HEK293 (cell line): ENCODE measurements at regions not wholly inside any gene's neighbourhood (a gene's known extent, or its start where the extent isn't known, plus 50 kb on each side); places are given as distances from the start of the nearest gene placed in this dataset.

Experiments
- CTCF ChIA-PET: fragments of 350-600 bp; formaldehyde crosslinking; extraction: SDS; loops from one replicate; lab custom pipeline; 2021; ENCODE audit warnings: antibody characterized with exemption; lab: Yijun Ruan, JAX
- POLR2A ChIA-PET: fragments of 300-600 bp; formaldehyde crosslinking; extraction: SDS; loops from one replicate; lab custom pipeline; 2020; ENCODE audit warnings: antibody characterized with exemption, inconsistent platforms; lab: Yijun Ruan, JAX
- H3K27ac ChIP-seq: fragments of 200-500 bp; sonication (Bioruptor generic); 2 replicates; pipeline ENCODE4 v1.5.1; 2014; ENCODE audit warnings: low read depth, low read length, control low read depth, inconsistent platforms; ENCODE audit errors: extremely low read depth
- H3K36me3 ChIP-seq, 2 experiments: fragments of 200-500 bp in 1 of 2; sonication (Bioruptor generic) in 1 of 2; 1 replicate in 1 of 2; 2 replicates in 1 of 2; pipeline ENCODE4 v1.5.1; 2014 to 2017; ENCODE audit warnings: inconsistent platforms in 2 of 2, low read length in 2 of 2; ENCODE audit not compliant: control insufficient read depth in 2 of 2, insufficient read depth in 1 of 2
- H3K4me1 ChIP-seq: fragments of 200-500 bp; sonication (Bioruptor generic); 2 replicates; pipeline ENCODE4 v1.5.1; 2014; ENCODE audit warnings: mild to moderate bottlenecking, low read length, inconsistent platforms; ENCODE audit not compliant: control insufficient read depth, insufficient read depth
- H3K4me3 ChIP-seq: 2 replicates; pipeline ENCODE4 v1.5.1; 2011; ENCODE audit warnings: low read depth, mild to moderate bottlenecking, control low read depth, low read length, moderate library complexity
- H3K9me3 ChIP-seq: fragments of 200-500 bp; sonication (Bioruptor generic); 2 replicates; pipeline ENCODE4 v1.5.1; 2014; ENCODE audit warnings: low read depth, low read length, inconsistent platforms; ENCODE audit not compliant: control insufficient read depth, insufficient read depth
- BCL11B ChIP-seq: fragments of 450-650 bp; formaldehyde crosslinking; IDR thresholded peaks from 2 replicates; pipeline ENCODE4 v1.5.1; 2016; ENCODE audit warnings: low read depth, missing biosample characterization, missing genetic modification characterization
- KLF9 ChIP-seq: fragments of 450-650 bp; formaldehyde crosslinking; IDR thresholded peaks from 2 replicates; pipeline ENCODE4 v1.5.1; 2016; ENCODE audit warnings: missing biosample characterization, missing genetic modification characterization, low read depth
- SCRT1 ChIP-seq: fragments of 450-650 bp; formaldehyde crosslinking; IDR thresholded peaks from 2 replicates; pipeline ENCODE4 v1.5.1; 2016; ENCODE audit warnings: missing biosample characterization, missing genetic modification characterization, borderline replicate concordance
- SP7 ChIP-seq: fragments of 450-650 bp; formaldehyde crosslinking; IDR thresholded peaks from 2 replicates; pipeline ENCODE4 v1.5.1; 2016; ENCODE audit warnings: missing biosample characterization, missing genetic modification characterization
- ZBTB21 ChIP-seq: fragments of 450-650 bp; formaldehyde crosslinking; IDR thresholded peaks from 2 replicates; pipeline ENCODE4 v1.5.1; 2017; ENCODE audit warnings: missing biosample characterization, missing genetic modification characterization
- ZNF133 ChIP-seq: fragments of 450-650 bp; formaldehyde crosslinking; IDR thresholded peaks from 2 replicates; pipeline ENCODE4 v1.5.1; 2016; ENCODE audit warnings: missing biosample characterization, missing genetic modification characterization
- ZNF138 ChIP-seq: fragments of 450-650 bp; formaldehyde crosslinking; IDR thresholded peaks from 2 replicates; pipeline ENCODE4 v1.5.1; 2016; ENCODE audit warnings: missing biosample characterization, missing genetic modification characterization, borderline replicate concordance
- ZNF157 ChIP-seq: fragments of 450-650 bp; formaldehyde crosslinking; IDR thresholded peaks from 2 replicates; pipeline ENCODE4 v1.5.1; 2016; ENCODE audit warnings: missing biosample characterization, missing genetic modification characterization
- ZNF169 ChIP-seq: fragments of 450-650 bp; formaldehyde crosslinking; IDR thresholded peaks from 2 replicates; pipeline ENCODE4 v1.5.1; 2016; ENCODE audit warnings: missing biosample characterization, missing genetic modification characterization
- ZNF292 ChIP-seq: fragments of 450-650 bp; formaldehyde crosslinking; IDR thresholded peaks from 2 replicates; pipeline ENCODE4 v1.5.1; 2016; ENCODE audit warnings: low read depth, missing biosample characterization, missing genetic modification characterization, borderline replicate concordance
- ZNF37A ChIP-seq: fragments of 450-650 bp; IDR thresholded peaks from 2 replicates; pipeline ENCODE4 v1.5.1; 2018; ENCODE audit warnings: missing biosample characterization, missing genetic modification characterization
- ZNF514 ChIP-seq: fragments of 450-650 bp; formaldehyde crosslinking; IDR thresholded peaks from 2 replicates; pipeline ENCODE4 v1.5.1; 2016; ENCODE audit warnings: missing biosample characterization, missing genetic modification characterization
- ZNF571 ChIP-seq: fragments of 450-650 bp; formaldehyde crosslinking; IDR thresholded peaks from 2 replicates; pipeline ENCODE4 v1.5.0; 2017; ENCODE audit warnings: missing biosample characterization, missing genetic modification characterization
- ZNF596 ChIP-seq: fragments of 450-650 bp; IDR thresholded peaks from 2 replicates; pipeline ENCODE4 v1.5.0; 2018; ENCODE audit warnings: missing biosample characterization, mild to moderate bottlenecking, missing genetic modification characterization, moderate library complexity
- ZNF610 ChIP-seq: fragments of 450-650 bp; formaldehyde crosslinking; IDR thresholded peaks from 2 replicates; pipeline ENCODE4 v1.5.1; 2016; ENCODE audit warnings: missing biosample characterization, missing genetic modification characterization, borderline replicate concordance
- ZNF626 ChIP-seq: fragments of 450-650 bp; sonication (Bioruptor Pico); formaldehyde crosslinking; IDR thresholded peaks from 2 replicates; pipeline ENCODE4 v1.5.1; 2018; ENCODE audit warnings: missing biosample characterization, missing genetic modification characterization, inconsistent platforms
- ZNF777 ChIP-seq: fragments of 450-650 bp; formaldehyde crosslinking; IDR thresholded peaks from 2 replicates; pipeline ENCODE4 v1.5.1; 2017; ENCODE audit warnings: missing biosample characterization, missing genetic modification characterization, borderline replicate concordance
- TF ChIP-seq, protein P1 (sequence below): fragments of 450-650 bp; formaldehyde crosslinking; IDR thresholded peaks from 2 replicates; pipeline ENCODE4 v1.5.1; 2016; ENCODE audit warnings: missing biosample characterization, missing genetic modification characterization, borderline replicate concordance
- TF ChIP-seq, protein P2 (sequence below): fragments of 450-650 bp; formaldehyde crosslinking; IDR thresholded peaks from 2 replicates; pipeline ENCODE4 v1.5.1; 2016; ENCODE audit warnings: missing biosample characterization, missing genetic modification characterization
- TF ChIP-seq, protein P3 (sequence below): fragments of 450-650 bp; formaldehyde crosslinking; IDR thresholded peaks from 2 replicates; pipeline ENCODE4 v1.5.1; 2016; ENCODE audit warnings: missing biosample characterization, missing genetic modification characterization, borderline replicate concordance
- TF ChIP-seq, protein P4 (sequence below): fragments of 450-650 bp; formaldehyde crosslinking; IDR thresholded peaks from 2 replicates; pipeline ENCODE4 v1.5.1; 2016; ENCODE audit warnings: missing biosample characterization, missing genetic modification characterization
- TF ChIP-seq, protein P5 (sequence below): fragments of 450-650 bp; formaldehyde crosslinking; IDR thresholded peaks from 2 replicates; pipeline ENCODE4 v1.5.1; 2016; ENCODE audit warnings: missing biosample characterization, missing genetic modification characterization

DNA sequence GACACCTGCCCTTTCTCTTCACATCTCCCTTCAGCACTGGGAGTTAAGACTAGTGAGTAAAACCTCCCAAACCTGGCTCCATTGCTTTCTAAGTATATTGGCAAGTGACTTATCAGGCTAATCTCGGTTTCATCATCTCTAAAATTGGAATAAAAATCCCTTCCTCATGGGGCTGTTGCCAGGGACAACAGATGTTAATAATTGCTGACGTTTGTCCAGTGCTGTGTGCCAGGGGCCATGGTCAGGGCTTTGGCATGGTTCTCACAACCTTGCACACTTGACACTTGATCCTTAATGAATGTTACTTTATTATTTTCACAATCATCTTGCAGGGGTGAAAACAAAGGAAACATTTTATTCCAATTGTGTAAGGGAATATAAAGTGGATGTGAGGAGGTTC is 1262.0 kb upstream of the WWC1 start:
- Histone ChIP-seq H3K36me3 (no peaks in the 10 kb centered on the region), H3K4me1 (no peaks in the 10 kb centered on the region), H3K9me3 (no peaks in the 10 kb centered on the region), H3K4me3 (no peak overlapping the region), H3K27ac (no peak overlapping the region)
- TF ChIP-seq ZBTB21 (tag by site-specific recombination) (no peak), KLF9 (tag by site-specific recombination) (no peak)
- TF ChIP-seq, protein P1, sequence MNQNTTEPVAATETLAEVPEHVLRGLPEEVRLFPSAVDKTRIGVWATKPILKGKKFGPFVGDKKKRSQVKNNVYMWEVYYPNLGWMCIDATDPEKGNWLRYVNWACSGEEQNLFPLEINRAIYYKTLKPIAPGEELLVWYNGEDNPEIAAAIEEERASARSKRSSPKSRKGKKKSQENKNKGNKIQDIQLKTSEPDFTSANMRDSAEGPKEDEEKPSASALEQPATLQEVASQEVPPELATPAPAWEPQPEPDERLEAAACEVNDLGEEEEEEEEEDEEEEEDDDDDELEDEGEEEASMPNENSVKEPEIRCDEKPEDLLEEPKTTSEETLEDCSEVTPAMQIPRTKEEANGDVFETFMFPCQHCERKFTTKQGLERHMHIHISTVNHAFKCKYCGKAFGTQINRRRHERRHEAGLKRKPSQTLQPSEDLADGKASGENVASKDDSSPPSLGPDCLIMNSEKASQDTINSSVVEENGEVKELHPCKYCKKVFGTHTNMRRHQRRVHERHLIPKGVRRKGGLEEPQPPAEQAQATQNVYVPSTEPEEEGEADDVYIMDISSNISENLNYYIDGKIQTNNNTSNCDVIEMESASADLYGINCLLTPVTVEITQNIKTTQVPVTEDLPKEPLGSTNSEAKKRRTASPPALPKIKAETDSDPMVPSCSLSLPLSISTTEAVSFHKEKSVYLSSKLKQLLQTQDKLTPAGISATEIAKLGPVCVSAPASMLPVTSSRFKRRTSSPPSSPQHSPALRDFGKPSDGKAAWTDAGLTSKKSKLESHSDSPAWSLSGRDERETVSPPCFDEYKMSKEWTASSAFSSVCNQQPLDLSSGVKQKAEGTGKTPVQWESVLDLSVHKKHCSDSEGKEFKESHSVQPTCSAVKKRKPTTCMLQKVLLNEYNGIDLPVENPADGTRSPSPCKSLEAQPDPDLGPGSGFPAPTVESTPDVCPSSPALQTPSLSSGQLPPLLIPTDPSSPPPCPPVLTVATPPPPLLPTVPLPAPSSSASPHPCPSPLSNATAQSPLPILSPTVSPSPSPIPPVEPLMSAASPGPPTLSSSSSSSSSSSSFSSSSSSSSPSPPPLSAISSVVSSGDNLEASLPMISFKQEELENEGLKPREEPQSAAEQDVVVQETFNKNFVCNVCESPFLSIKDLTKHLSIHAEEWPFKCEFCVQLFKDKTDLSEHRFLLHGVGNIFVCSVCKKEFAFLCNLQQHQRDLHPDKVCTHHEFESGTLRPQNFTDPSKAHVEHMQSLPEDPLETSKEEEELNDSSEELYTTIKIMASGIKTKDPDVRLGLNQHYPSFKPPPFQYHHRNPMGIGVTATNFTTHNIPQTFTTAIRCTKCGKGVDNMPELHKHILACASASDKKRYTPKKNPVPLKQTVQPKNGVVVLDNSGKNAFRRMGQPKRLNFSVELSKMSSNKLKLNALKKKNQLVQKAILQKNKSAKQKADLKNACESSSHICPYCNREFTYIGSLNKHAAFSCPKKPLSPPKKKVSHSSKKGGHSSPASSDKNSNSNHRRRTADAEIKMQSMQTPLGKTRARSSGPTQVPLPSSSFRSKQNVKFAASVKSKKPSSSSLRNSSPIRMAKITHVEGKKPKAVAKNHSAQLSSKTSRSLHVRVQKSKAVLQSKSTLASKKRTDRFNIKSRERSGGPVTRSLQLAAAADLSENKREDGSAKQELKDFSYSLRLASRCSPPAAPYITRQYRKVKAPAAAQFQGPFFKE = no peak
- CTCF ChIA-PET = no interaction called here
- POLR2A ChIA-PET = no interaction called here

DNA sequence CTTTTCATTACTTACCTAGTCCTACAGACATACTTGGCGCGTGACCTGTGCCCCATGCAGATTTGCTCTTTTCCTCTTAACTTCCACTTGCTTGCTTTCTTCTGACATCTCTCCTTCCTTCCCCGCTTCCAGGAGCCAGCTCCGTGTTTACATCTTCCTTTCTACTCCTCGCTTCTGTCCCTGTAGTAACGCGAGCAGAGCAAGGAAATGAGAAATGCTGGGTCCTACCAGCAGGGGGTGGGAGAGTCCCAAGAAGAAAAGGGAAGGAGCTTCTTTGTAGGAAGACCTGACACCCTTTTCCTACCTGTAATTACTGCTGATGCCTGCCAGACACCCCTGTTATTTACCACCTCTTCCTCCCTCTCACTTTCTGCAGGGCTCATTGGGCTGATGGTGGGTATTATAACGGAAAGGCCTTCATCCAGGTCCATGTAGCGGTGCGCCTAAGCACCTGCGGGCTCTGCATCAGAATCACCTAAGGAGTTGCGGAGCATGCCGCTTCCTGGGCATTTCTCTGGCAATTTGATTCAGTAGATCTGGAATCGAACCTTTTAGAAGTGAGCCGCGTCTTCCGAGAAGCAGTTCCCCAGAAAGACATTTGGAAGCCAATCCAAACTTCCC is 1260.8 kb upstream of the WWC1 start:
- Histone ChIP-seq H3K9me3 (no peaks in the 10 kb centered on the region), H3K4me3 (no peak overlapping the region), H3K4me1 (no peaks in the 10 kb centered on the region), H3K27ac (no peak overlapping the region), H3K36me3 (no peaks in the 10 kb centered on the region)
- ChIA-PET CTCF (interaction anchor here (0.6 kb wide), 1 partner anchor 760 kb away, joined by 3 read pairs; no protein-coding TSS in a partner anchor), POLR2A (no interaction called here)
- TF ChIP-seq ZNF138 (tag by site-specific recombination) (no peak), SCRT1 (tag by site-specific recombination) (no peak), ZNF292 (no peak), ZNF133 (tag by site-specific recombination) (no peak), SP7 (tag by site-specific recombination) (no peak), ZNF37A (tag by site-specific recombination) (no peak), ZNF514 (no peak), ZNF777 (no peak), ZNF596 (no peak), ZNF169 (tag by site-specific recombination) (no peak), BCL11B (tag by site-specific recombination) (no peak), ZNF157 (tag by site-specific recombination) (no peak), ZNF571 (tag by site-specific recombination) (no peak), ZNF610 (tag by site-specific recombination) (no peak), ZNF626 (no peak)
- TF ChIP-seq, protein P2, sequence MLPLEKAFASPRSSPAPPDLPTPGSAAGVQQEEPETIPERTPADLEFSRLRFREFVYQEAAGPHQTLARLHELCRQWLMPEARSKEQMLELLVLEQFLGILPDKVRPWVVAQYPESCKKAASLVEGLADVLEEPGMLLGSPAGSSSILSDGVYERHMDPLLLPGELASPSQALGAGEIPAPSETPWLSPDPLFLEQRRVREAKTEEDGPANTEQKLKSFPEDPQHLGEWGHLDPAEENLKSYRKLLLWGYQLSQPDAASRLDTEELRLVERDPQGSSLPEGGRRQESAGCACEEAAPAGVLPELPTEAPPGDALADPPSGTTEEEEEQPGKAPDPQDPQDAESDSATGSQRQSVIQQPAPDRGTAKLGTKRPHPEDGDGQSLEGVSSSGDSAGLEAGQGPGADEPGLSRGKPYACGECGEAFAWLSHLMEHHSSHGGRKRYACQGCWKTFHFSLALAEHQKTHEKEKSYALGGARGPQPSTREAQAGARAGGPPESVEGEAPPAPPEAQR (tag by site-specific recombination) = no peak
- TF ChIP-seq, protein P3, sequence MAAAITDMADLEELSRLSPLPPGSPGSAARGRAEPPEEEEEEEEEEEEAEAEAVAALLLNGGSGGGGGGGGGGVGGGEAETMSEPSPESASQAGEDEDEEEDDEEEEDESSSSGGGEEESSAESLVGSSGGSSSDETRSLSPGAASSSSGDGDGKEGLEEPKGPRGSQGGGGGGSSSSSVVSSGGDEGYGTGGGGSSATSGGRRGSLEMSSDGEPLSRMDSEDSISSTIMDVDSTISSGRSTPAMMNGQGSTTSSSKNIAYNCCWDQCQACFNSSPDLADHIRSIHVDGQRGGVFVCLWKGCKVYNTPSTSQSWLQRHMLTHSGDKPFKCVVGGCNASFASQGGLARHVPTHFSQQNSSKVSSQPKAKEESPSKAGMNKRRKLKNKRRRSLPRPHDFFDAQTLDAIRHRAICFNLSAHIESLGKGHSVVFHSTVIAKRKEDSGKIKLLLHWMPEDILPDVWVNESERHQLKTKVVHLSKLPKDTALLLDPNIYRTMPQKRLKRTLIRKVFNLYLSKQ (tag by site-specific recombination) = no peak
- TF ChIP-seq, protein P4, sequence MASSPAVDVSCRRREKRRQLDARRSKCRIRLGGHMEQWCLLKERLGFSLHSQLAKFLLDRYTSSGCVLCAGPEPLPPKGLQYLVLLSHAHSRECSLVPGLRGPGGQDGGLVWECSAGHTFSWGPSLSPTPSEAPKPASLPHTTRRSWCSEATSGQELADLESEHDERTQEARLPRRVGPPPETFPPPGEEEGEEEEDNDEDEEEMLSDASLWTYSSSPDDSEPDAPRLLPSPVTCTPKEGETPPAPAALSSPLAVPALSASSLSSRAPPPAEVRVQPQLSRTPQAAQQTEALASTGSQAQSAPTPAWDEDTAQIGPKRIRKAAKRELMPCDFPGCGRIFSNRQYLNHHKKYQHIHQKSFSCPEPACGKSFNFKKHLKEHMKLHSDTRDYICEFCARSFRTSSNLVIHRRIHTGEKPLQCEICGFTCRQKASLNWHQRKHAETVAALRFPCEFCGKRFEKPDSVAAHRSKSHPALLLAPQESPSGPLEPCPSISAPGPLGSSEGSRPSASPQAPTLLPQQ (tag by site-specific recombination) = no peak
- TF ChIP-seq, protein P5, sequence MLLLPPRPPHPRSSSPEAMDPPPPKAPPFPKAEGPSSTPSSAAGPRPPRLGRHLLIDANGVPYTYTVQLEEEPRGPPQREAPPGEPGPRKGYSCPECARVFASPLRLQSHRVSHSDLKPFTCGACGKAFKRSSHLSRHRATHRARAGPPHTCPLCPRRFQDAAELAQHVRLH (tag by site-specific recombination) = no peak
